ENCODE measurements at regions not wholly inside any gene's neighbourhood (a gene's known extent, or its start where the extent isn't known, plus 50 kb on each side); places are given as distances from the start of the nearest gene placed in this dataset.

GRCh38 chr2:226552571-226553285 is 246.9 kb downstream of the IRS1 start:
- TF ChIP-seq, protein P1, sequence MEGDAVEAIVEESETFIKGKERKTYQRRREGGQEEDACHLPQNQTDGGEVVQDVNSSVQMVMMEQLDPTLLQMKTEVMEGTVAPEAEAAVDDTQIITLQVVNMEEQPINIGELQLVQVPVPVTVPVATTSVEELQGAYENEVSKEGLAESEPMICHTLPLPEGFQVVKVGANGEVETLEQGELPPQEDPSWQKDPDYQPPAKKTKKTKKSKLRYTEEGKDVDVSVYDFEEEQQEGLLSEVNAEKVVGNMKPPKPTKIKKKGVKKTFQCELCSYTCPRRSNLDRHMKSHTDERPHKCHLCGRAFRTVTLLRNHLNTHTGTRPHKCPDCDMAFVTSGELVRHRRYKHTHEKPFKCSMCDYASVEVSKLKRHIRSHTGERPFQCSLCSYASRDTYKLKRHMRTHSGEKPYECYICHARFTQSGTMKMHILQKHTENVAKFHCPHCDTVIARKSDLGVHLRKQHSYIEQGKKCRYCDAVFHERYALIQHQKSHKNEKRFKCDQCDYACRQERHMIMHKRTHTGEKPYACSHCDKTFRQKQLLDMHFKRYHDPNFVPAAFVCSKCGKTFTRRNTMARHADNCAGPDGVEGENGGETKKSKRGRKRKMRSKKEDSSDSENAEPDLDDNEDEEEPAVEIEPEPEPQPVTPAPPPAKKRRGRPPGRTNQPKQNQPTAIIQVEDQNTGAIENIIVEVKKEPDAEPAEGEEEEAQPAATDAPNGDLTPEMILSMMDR (IDR thresholded peaks at IDR 0.05; ENCODE audit: insufficient read depth, low read length, poor library complexity, severe bottlenecking) = no peak
- Histone ChIP-seq H3K36me3 (ENCODE audit: control insufficient read depth, insufficient read depth, low read length) (no peaks in the 10 kb centered on the region), H3K4me3 (replicated peaks; ENCODE audit: low read depth, low read length) (no peak overlapping the region), H3K27me3 (replicated peaks; ENCODE audit: control insufficient read depth, insufficient read depth, low read length) (no peaks in the 10 kb centered on the region)
- DNase-seq (ENCODE audit: extremely low read depth, insufficient read length) = no peak

DNA sequence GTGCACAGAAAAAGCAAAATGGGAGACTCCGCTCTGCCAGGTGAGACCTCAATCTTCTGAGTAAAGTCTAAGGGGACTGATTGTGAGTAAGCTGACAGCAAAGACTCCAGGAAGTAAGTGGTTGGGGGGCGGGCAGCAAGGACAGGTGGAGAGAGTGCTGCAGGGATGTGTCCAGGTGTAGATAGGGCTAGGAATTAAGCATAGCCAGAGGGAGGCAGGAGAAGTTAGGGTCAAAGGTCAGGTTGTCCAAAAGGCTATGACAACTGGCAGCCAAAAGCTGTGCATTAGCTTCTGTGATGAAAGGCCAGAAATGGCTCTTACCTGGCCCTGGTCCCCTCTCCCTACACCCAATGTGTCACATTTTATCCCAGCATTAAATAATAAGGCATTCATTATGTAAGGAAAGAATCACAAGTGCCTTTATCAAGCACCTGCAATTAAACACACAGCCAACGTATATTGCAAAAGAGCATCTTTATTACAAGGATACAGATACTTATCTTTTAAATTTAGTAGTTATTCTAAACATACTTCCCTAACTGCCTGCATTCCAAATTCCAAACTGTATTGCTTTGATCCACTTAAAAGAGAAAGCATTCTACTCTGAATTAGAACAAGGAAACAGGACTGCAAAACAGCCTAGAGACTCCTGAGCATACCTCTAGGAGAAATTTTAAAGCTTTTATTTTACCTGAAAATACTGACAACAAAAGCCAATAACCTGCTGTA is 247.9 kb downstream of the IRS1 start:
- Histone ChIP-seq H3K36me3 (ENCODE audit: control insufficient read depth, insufficient read depth, low read length) (no peaks in the 10 kb centered on the region), H3K27me3 (replicated peaks; ENCODE audit: control insufficient read depth, insufficient read depth, low read length) (no peaks in the 10 kb centered on the region), H3K4me3 (replicated peaks; ENCODE audit: low read depth, low read length) (no peak overlapping the region)
- DNase-seq (ENCODE audit: extremely low read depth, insufficient read length) = no peak
- TF ChIP-seq, protein P1 (IDR thresholded peaks at IDR 0.05; ENCODE audit: insufficient read depth, low read length, poor library complexity, severe bottlenecking) = no peak

DNA sequence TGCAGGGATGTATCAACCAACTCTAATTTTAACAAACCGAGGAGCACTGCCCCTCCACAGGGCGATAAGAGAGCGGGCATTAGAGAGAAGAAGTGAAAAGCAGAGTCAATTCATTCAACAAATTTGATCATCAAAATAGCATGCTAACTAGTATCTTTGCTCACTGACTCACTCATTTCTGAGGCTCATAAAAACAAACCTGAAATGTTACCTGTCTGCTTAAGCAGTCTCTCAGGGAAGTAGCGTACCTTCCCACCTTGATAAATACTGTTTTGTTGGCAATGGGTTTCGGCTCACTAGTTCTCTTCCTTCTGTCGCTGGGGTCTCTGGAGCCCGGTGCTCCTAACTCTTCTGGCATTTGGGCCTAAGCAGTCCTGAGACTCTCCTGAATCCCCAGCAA is 248.8 kb downstream of the IRS1 start:
- Histone ChIP-seq H3K27me3 (replicated peaks; ENCODE audit: control insufficient read depth, insufficient read depth, low read length) (no peaks in the 10 kb centered on the region), H3K36me3 (ENCODE audit: control insufficient read depth, insufficient read depth, low read length) (no peaks in the 10 kb centered on the region), H3K4me3 (replicated peaks; ENCODE audit: low read depth, low read length) (no peak overlapping the region)
- TF ChIP-seq, protein P1 (IDR thresholded peaks at IDR 0.05; ENCODE audit: insufficient read depth, low read length, poor library complexity, severe bottlenecking) = no peak
- no peak for DNase-seq (ENCODE audit: extremely low read depth, insufficient read length)

DNA sequence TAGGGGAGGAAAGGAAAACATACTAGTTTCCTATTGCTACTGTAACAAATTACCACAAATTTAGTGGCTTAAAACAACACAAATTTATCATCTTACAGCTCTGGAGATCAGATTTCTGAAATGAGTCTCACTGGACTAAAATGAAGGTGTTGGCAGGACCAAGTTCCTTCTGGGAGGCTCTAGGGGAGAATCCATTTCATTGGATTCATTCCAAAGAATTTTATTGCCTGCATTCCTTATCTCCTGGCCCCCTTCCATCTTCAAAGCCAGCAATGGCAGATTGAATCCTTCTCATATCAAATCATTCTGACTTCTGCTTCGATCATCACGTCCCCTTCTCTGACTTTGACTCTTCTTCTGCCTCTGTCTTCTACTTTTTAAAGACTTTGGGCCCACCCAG is 250.9 kb downstream of the IRS1 start:
- Histone ChIP-seq H3K4me3 (replicated peaks; ENCODE audit: low read depth, low read length) (no peak overlapping the region), H3K36me3 (ENCODE audit: control insufficient read depth, insufficient read depth, low read length) (no peaks in the 10 kb centered on the region), H3K27me3 (replicated peaks; ENCODE audit: control insufficient read depth, insufficient read depth, low read length) (no peaks in the 10 kb centered on the region)
- TF ChIP-seq, protein P1 (IDR thresholded peaks at IDR 0.05; ENCODE audit: insufficient read depth, low read length, poor library complexity, severe bottlenecking) = no peak
- DNase-seq (ENCODE audit: extremely low read depth, insufficient read length) = no peak

DNA sequence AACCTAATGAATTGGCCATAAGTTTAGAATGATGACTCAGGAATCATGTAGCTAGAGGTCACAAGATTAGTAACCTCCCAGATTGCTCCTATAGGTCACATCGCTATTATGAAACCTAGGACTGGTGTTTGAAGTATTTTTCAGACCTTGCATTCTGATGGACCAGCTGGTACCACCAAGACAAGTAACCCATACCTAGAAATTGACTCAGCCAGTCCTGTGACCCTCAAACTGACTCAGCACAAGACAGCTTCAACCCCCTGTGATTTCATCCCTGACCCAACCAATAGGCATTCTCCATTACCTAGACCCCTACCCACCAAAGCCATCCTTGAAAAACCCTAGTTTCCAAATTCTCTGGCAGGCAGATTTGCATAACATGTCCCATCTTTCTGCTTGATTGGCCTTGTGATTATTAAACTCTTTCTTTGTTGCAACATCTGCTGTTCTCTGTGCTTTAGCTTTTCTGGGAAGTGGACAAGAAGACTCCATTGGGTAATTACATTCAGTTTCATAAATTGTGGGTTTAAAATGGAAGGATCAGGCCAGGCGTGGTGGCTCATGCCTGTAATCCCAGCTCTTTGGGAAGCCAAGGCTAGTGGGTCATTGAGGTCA is 254.9 kb downstream of the IRS1 start:
- no peak for DNase-seq (ENCODE audit: extremely low read depth, insufficient read length)
- Histone ChIP-seq H3K27me3 (replicated peaks; ENCODE audit: control insufficient read depth, insufficient read depth, low read length) (no peaks in the 10 kb centered on the region), H3K36me3 (ENCODE audit: control insufficient read depth, insufficient read depth, low read length) (no peaks in the 10 kb centered on the region), H3K4me3 (replicated peaks; ENCODE audit: low read depth, low read length) (no peak overlapping the region)
- TF ChIP-seq, protein P1 (IDR thresholded peaks at IDR 0.05; ENCODE audit: insufficient read depth, low read length, poor library complexity, severe bottlenecking) = no peak

Data from GM06990 (cell line).